ENCODE measurements at regions not wholly inside any gene's neighbourhood (a gene's known extent, or its start where the extent isn't known, plus 50 kb on each side); places are given as distances from the start of the nearest gene placed in this dataset.

GRCh38 chr2:146131048-146131447, 1611.1 kb upstream of the ZEB2 start:
- TF ChIP-seq CTCF (IDR thresholded peaks at IDR 0.05) (no peak), POLR2AphosphoS5 (IDR thresholded peaks at IDR 0.05) (no peak)

All from sigmoid colon (tissue), 4 donors.